ENCODE measurements at regions not wholly inside any gene's neighbourhood (a gene's known extent, or its start where the extent isn't known, plus 50 kb on each side); places are given as distances from the start of the nearest gene placed in this dataset.

GRCh38 chr4:136651278-136651667 lies 881.0 kb downstream of the PCDH18 start:
- TF ChIP-seq CTCF (IDR thresholded peaks at IDR 0.05; ENCODE audit: insufficient read depth, low read length, poor library complexity, severe bottlenecking) (no peak), EZH2phosphoT487 (conservative IDR thresholded peaks at IDR 0.05; ENCODE audit: low read length) (no peak)

Measured in SU-DHL-6 (cell line).